ENCODE measurements at regions not wholly inside any gene's neighbourhood (a gene's known extent, or its start where the extent isn't known, plus 50 kb on each side); places are given as distances from the start of the nearest gene placed in this dataset.
A peak's percentile ranks its signal among the peaks of the same experiment; 100 is the strongest.

DNA sequence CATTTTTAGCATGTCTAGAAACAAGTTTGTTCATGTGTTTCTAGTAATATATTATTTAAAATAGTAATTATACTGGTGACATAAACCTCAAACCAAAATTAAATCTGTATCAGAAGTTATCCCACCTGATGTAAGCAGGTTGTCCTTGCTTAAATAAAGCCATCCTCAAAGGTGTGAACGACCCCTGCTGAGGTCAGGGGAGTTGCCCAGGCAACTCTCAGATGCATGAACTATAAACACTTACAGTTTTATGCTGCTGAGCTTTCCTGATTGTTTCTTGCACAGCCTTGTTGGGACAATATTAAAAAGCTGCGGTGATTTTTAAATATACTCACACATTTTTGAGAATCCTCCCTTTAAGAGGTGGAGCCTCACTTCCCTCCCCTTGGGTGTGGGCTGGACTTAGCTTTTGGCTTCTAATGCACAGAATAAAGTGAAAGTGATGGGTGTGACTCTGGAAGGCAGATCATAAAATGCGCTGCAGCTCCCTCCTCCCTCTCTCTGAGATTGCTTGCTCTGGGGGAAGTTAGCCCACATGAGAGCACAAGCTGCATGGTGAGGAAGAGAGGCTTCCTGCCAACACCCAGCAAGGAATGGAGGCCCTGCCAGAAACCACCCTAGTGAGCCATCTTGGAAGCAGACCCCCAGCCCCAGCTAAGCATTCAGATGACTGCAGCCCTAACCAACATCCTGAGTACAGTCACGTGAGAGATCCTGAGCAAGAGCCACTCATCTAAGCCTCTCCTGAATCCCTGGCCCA is 152.7 kb downstream of the SKIDA1 start (continued):
- TF ChIP-seq, protein P1, sequence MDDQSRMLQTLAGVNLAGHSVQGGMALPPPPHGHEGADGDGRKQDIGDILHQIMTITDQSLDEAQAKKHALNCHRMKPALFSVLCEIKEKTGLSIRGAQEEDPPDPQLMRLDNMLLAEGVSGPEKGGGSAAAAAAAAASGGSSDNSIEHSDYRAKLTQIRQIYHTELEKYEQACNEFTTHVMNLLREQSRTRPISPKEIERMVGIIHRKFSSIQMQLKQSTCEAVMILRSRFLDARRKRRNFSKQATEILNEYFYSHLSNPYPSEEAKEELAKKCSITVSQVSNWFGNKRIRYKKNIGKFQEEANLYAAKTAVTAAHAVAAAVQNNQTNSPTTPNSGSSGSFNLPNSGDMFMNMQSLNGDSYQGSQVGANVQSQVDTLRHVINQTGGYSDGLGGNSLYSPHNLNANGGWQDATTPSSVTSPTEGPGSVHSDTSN (IDR thresholded peaks at IDR 0.05; ENCODE audit: insufficient replicate concordance, low read depth, low read length): no peak
- TF ChIP-seq CEBPB (IDR thresholded peaks at IDR 0.05; ENCODE audit: borderline replicate concordance in 1 of 2, low read depth in 2 of 2, low read length in 2 of 2): no peak
- TF ChIP-seq HCFC1 (IDR thresholded peaks at IDR 0.05; ENCODE audit: low read length): no peak
- TF ChIP-seq EZH2 (IDR thresholded peaks at IDR 0.05; ENCODE audit: borderline replicate concordance, control insufficient read depth, low read depth, low read length): no peak
- TF ChIP-seq, protein P2, sequence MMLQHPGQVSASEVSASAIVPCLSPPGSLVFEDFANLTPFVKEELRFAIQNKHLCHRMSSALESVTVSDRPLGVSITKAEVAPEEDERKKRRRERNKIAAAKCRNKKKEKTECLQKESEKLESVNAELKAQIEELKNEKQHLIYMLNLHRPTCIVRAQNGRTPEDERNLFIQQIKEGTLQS (IDR thresholded peaks at IDR 0.05; ENCODE audit: borderline replicate concordance, extremely low read depth, low read depth, low read length): no peak
- no peak for TF ChIP-seq SUZ12 (IDR thresholded peaks at IDR 0.05; ENCODE audit: unreplicated experiment)
- no peak for TF ChIP-seq ZBED1 (IDR thresholded peaks at IDR 0.05; ENCODE audit: borderline replicate concordance)
- TF ChIP-seq POLR2A (IDR thresholded peaks at IDR 0.05; ENCODE audit: low read depth, low read length): 0 out of 2 replicates have a peak, but pooled peaks have one; percentile 45
- TF ChIP-seq, protein P3, sequence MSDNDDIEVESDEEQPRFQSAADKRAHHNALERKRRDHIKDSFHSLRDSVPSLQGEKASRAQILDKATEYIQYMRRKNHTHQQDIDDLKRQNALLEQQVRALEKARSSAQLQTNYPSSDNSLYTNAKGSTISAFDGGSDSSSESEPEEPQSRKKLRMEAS (IDR thresholded peaks at IDR 0.05; ENCODE audit: low read depth, low read length): no peak
- peak; percentile 57; the same call in 1 of the 2 replicates for TF ChIP-seq TAF1 (IDR thresholded peaks at IDR 0.05; ENCODE audit: borderline replicate concordance, low read depth, low read length)
- peak in 1 of 2 experiments; percentile 78; a peak in 2 of 4 replicates for TF ChIP-seq BHLHE40 (IDR thresholded peaks at IDR 0.05; ENCODE audit: borderline replicate concordance in 1 of 2, low read depth in 2 of 2, low read length in 1 of 2)
- no peak for TF ChIP-seq FOXM1 (IDR thresholded peaks at IDR 0.05; ENCODE audit: low read depth, low read length)
- no peak for TF ChIP-seq IKZF1 (conservative IDR thresholded peaks at IDR 0.05)
- TF ChIP-seq, protein P4, sequence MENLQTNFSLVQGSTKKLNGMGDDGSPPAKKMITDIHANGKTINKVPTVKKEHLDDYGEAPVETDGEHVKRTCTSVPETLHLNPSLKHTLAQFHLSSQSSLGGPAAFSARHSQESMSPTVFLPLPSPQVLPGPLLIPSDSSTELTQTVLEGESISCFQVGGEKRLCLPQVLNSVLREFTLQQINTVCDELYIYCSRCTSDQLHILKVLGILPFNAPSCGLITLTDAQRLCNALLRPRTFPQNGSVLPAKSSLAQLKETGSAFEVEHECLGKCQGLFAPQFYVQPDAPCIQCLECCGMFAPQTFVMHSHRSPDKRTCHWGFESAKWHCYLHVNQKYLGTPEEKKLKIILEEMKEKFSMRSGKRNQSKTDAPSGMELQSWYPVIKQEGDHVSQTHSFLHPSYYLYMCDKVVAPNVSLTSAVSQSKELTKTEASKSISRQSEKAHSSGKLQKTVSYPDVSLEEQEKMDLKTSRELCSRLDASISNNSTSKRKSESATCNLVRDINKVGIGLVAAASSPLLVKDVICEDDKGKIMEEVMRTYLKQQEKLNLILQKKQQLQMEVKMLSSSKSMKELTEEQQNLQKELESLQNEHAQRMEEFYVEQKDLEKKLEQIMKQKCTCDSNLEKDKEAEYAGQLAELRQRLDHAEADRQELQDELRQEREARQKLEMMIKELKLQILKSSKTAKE (IDR thresholded peaks at IDR 0.05; ENCODE audit: low read depth, poor library complexity, severe bottlenecking): no peak
- TF ChIP-seq POU2F2 (IDR thresholded peaks at IDR 0.05; ENCODE audit: borderline replicate concordance, low read depth, low read length): peak; percentile 14; the same call in 1 of the 3 replicates
- TF ChIP-seq, protein P5, sequence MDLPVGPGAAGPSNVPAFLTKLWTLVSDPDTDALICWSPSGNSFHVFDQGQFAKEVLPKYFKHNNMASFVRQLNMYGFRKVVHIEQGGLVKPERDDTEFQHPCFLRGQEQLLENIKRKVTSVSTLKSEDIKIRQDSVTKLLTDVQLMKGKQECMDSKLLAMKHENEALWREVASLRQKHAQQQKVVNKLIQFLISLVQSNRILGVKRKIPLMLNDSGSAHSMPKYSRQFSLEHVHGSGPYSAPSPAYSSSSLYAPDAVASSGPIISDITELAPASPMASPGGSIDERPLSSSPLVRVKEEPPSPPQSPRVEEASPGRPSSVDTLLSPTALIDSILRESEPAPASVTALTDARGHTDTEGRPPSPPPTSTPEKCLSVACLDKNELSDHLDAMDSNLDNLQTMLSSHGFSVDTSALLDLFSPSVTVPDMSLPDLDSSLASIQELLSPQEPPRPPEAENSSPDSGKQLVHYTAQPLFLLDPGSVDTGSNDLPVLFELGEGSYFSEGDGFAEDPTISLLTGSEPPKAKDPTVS (IDR thresholded peaks at IDR 0.05; ENCODE audit: low read depth, low read length): no peak
- TF ChIP-seq SPI1 (IDR thresholded peaks at IDR 0.05; ENCODE audit: borderline replicate concordance, insufficient read depth, low read depth, low read length): 0 out of 2 replicates have a peak, but pooled peaks have one; percentile 48
- TF ChIP-seq ASH2L (IDR thresholded peaks at IDR 0.05; ENCODE audit: borderline replicate concordance, low read depth): no peak
- no peak for TF ChIP-seq TBL1XR1 (IDR thresholded peaks at IDR 0.05; ENCODE audit: low read depth, low read length)
- no peak for TF ChIP-seq NRF1 (conservative IDR thresholded peaks at IDR 0.05; ENCODE audit: low read depth, low read length)
- no peak for TF ChIP-seq E2F8 (IDR thresholded peaks at IDR 0.05; ENCODE audit: low read depth, partially characterized antibody)
